Ascending aorta (tissue), 2 donors: ENCODE measurements at regions not wholly inside any gene's neighbourhood (a gene's known extent, or its start where the extent isn't known, plus 50 kb on each side); places are given as distances from the start of the nearest gene placed in this dataset.

Experiments
- DNase-seq, 2 donors: peaks; one replicate each; pipeline ENCODE4 v3.0.0-alpha.2; 2019; ENCODE audit warnings: low spot score in 2 of 2
- H3K27ac ChIP-seq, 2 donors: fragments of 200-600 bp; sonication (generic); one replicate each; pipeline ENCODE4 v1.5.1; 2016 to 2017; ENCODE audit warnings: mild to moderate bottlenecking in 1 of 2
- H3K27me3 ChIP-seq: fragments of 200-600 bp; sonication (generic); one replicate; pipeline ENCODE4 v1.5.1; 2017
- H3K36me3 ChIP-seq, 2 donors: fragments of 200-600 bp; sonication (generic); one replicate each; pipeline ENCODE4 v1.5.1; 2016
- H3K4me1 ChIP-seq, 2 donors: fragments of 200-600 bp; sonication (generic); one replicate each; pipeline ENCODE4 v1.5.1; 2016 to 2017; ENCODE audit warnings: mild to moderate bottlenecking in 1 of 2
- H3K4me3 ChIP-seq, 2 donors: fragments of 200-600 bp; sonication (generic); one replicate each; pipeline ENCODE4 v1.5.1; 2016 to 2017; ENCODE audit warnings: mild to moderate bottlenecking in 1 of 2
- H3K9me3 ChIP-seq, 2 donors: fragments of 200-600 bp; sonication (generic); one replicate each; pipeline ENCODE4 v1.5.1; 2016
- intact Hi-C: fragments of 100-400 bp; cut with DNase I; formaldehyde crosslinking; loops from one replicate; pipeline ENCODE4 v1.15.1; 2023
- TF ChIP-seq, protein P1 (sequence below), 3 experiments: fragments of 200-600 bp in 2 of 3; fragments of 450-650 bp in 1 of 3; sonication (generic) in 2 of 3; IDR thresholded peaks; one replicate each; pipeline ENCODE4 v1.5.1; 2016 to 2019; ENCODE audit warnings: antibody characterized with exemption in 3 of 3, mild to moderate bottlenecking in 1 of 3, moderate library complexity in 1 of 3

DNA sequence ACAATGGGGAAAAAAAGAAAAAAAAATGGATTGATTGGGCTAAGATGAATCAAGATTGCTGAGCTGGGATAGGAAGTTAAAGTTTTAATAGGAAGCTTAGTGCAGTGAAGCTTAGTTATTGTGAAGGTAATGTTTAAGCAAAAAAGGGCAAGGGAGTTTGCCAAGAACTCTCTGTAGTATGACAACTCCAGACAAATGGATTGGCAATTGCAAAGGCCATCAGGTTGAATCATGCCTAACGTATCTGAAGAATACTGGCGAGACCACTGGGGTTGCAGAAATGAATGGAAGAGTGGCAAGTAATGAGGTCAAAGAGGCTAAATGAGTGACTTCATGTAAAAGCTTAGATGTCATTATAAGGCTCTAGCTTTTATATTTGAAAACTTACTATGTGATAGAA lies 1654.0 kb downstream of the PCDH7 start:
- intact Hi-C loops, result no loop called here
- Histone ChIP-seq H3K4me1 (no peaks in the 10 kb centered on the region), H3K36me3 (no peaks in the 10 kb centered on the region), H3K27me3 (no peaks in the 10 kb centered on the region), H3K4me3 (no peak overlapping the region), H3K27ac (no peak overlapping the region), H3K9me3 (no peaks in the 10 kb centered on the region)
- no peak for DNase-seq
- TF ChIP-seq, protein P1, sequence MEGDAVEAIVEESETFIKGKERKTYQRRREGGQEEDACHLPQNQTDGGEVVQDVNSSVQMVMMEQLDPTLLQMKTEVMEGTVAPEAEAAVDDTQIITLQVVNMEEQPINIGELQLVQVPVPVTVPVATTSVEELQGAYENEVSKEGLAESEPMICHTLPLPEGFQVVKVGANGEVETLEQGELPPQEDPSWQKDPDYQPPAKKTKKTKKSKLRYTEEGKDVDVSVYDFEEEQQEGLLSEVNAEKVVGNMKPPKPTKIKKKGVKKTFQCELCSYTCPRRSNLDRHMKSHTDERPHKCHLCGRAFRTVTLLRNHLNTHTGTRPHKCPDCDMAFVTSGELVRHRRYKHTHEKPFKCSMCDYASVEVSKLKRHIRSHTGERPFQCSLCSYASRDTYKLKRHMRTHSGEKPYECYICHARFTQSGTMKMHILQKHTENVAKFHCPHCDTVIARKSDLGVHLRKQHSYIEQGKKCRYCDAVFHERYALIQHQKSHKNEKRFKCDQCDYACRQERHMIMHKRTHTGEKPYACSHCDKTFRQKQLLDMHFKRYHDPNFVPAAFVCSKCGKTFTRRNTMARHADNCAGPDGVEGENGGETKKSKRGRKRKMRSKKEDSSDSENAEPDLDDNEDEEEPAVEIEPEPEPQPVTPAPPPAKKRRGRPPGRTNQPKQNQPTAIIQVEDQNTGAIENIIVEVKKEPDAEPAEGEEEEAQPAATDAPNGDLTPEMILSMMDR (IDR thresholded peaks at IDR 0.05), result no peak

DNA sequence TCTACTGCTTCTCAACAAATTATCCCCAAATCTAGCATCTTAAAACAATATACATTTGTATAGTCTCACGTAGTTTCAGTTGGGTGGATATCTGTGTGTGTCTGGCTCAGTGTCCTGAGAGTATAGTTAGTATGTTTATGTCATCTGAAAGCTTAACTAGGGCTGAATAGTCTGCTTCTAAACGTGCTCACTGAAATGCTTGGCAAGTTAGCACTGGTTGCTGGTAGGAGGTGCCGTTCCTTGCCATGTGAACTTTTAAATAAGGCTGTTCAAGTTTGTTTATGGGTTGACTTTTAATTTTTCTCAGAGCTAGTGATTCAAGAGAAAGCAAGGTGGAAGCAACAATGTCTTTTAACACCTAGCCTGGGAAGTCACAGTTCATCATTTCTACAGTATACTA lies 1673.6 kb downstream of the PCDH7 start:
- intact Hi-C loops, result no loop called here

GRCh38 chr4:32394255-32394654 lies 1674.1 kb downstream of the PCDH7 start:
- TF ChIP-seq, protein P1 (IDR thresholded peaks at IDR 0.05), result no peak
- DNase-seq, result no peak
- Histone ChIP-seq H3K4me1 (no peaks in the 10 kb centered on the region), H3K36me3 (no peaks in the 10 kb centered on the region), H3K4me3 (no peak overlapping the region), H3K9me3 (no peaks in the 10 kb centered on the region), H3K27me3 (no peaks in the 10 kb centered on the region), H3K27ac (no peak overlapping the region)
- intact Hi-C loops, result no loop called here

More for the DNA sequence above, 1673.6 kb downstream of the PCDH7 start:
- H3K9me3 ChIP-seq, result no peaks in the 10 kb centered on the region
- no peaks in the 10 kb centered on the region for H3K4me1 ChIP-seq
- no peak overlapping the region for H3K27ac ChIP-seq
- DNase-seq, result no peak
- no peaks in the 10 kb centered on the region for H3K27me3 ChIP-seq
- H3K4me3 ChIP-seq, result no peak overlapping the region
- TF ChIP-seq, protein P1 (IDR thresholded peaks at IDR 0.05), result no peak
- no peaks in the 10 kb centered on the region for H3K36me3 ChIP-seq

- TF ChIP-seq, protein P1 (IDR thresholded peaks at IDR 0.05), result no peak
- intact Hi-C loops, result no loop called here
- Histone ChIP-seq H3K36me3 (no peaks in the 10 kb centered on the region), H3K4me1 (no peaks in the 10 kb centered on the region), H3K9me3 (no peaks in the 10 kb centered on the region), H3K27ac (no peak overlapping the region), H3K27me3 (no peaks in the 10 kb centered on the region), H3K4me3 (no peak overlapping the region)
- no peak for DNase-seq
These were observed 1676.4 kb downstream of the PCDH7 start for GRCh38 chr4:32396507-32397070.

DNA sequence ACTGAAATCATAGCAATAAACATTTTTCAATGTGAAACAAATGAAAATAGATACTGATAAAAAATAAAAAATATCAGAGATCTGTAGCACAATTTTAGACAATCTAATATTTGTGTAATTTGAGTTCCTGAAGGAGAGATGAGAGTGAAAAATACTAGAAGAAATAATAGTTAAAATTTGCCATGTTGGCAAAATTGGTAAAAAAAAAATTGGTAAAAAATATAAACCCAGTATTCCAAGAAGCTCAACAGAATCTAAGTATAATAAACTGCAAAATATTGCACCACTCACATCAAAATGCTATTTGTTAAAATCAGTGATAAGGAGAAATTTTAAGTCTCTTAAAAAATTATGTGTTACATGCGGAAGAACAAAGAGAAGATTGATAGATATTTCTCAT lies 1680.7 kb downstream of the PCDH7 start:
- Histone ChIP-seq H3K4me1 (no peaks in the 10 kb centered on the region), H3K27me3 (no peaks in the 10 kb centered on the region), H3K9me3 (no peaks in the 10 kb centered on the region), H3K4me3 (no peak overlapping the region), H3K27ac (no peak overlapping the region), H3K36me3 (no peaks in the 10 kb centered on the region)
- TF ChIP-seq, protein P1 (IDR thresholded peaks at IDR 0.05), result no peak
- intact Hi-C loops, result no loop called here
- no peak for DNase-seq
